Thymus (tissue), 11 donors: ENCODE measurements at regions not wholly inside any gene's neighbourhood (a gene's known extent, or its start where the extent isn't known, plus 50 kb on each side); places are given as distances from the start of the nearest gene placed in this dataset.
A peak's percentile ranks its signal among the peaks of the same experiment; 100 is the strongest.

Source experiments
- DNase-seq, 9 donors: peaks; one replicate each; pipeline ENCODE4 v3.0.0-alpha.2; 2013; ENCODE audit warnings: low spot score in 9 of 9, low read depth in 6 of 9, missing footprints in 1 of 9
- H3K27ac ChIP-seq, 2 donors: one replicate each; pipeline ENCODE4 v1.5.1; 2013; ENCODE audit warnings: control low read depth in 1 of 2, low read depth in 1 of 2, low read length in 1 of 2, mild to moderate bottlenecking in 1 of 2, moderate library complexity in 1 of 2
- H3K27me3 ChIP-seq, 2 donors: one replicate each; pipeline ENCODE4 v1.5.1; 2013; ENCODE audit warnings: low read length in 1 of 2; ENCODE audit not compliant: control insufficient read depth in 2 of 2, insufficient read depth in 1 of 2
- H3K36me3 ChIP-seq, 2 donors: one replicate each; pipeline ENCODE4 v1.5.1; 2013; ENCODE audit warnings: low read length in 1 of 2, mild to moderate bottlenecking in 1 of 2, moderate library complexity in 1 of 2; ENCODE audit not compliant: control insufficient read depth in 2 of 2, insufficient read depth in 2 of 2
- H3K4me1 ChIP-seq, 2 donors: one replicate each; pipeline ENCODE4 v1.5.1; 2013; ENCODE audit warnings: low read length in 2 of 2; ENCODE audit not compliant: control insufficient read depth in 2 of 2, insufficient read depth in 2 of 2
- H3K4me3 ChIP-seq, 2 donors: one replicate each; pipeline ENCODE4 v1.5.1; 2013; ENCODE audit warnings: low read length in 2 of 2, control low read depth in 1 of 2, mild to moderate bottlenecking in 1 of 2
- H3K9me3 ChIP-seq, 2 donors: one replicate each; pipeline ENCODE4 v1.5.1; 2013; ENCODE audit warnings: low read length in 1 of 2, mild to moderate bottlenecking in 1 of 2; ENCODE audit not compliant: control insufficient read depth in 2 of 2, insufficient read depth in 1 of 2
- WGBS: extraction: QIAGEN DNeasy Blood & Tissue Kit; methylation state at CpG from one replicate; pipeline ENCODE4 v1.1.7; 2013; 5-methylcytosine and 5-hydroxymethylcytosine counted together
- donor health status: healthy.

DNA sequence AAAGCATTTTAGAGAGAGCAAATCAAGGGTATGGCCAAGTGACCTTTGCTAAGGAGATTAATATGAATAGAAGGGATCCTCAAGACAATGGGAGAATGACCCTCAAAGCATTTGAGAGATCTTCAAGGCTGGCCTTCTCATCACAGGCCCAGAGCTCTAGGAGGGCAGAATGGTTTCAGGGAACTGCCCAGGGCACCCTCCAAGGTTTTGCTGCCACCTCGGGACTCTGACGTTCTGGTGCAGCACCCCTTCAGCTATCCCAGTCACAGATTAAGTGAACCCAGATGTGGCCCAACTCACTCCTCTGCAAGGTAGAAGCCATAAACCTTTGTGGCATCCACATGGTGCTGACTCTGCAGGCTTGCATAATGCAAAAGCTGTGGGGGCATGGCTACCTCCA lies 209.3 kb downstream of the TLE3 start:
- WGBS = 79% methylated on average over 2 of the region's 2 CpGs
- no peak for DNase-seq
- H3K36me3 ChIP-seq = no peaks in the 10 kb centered on the region

DNA sequence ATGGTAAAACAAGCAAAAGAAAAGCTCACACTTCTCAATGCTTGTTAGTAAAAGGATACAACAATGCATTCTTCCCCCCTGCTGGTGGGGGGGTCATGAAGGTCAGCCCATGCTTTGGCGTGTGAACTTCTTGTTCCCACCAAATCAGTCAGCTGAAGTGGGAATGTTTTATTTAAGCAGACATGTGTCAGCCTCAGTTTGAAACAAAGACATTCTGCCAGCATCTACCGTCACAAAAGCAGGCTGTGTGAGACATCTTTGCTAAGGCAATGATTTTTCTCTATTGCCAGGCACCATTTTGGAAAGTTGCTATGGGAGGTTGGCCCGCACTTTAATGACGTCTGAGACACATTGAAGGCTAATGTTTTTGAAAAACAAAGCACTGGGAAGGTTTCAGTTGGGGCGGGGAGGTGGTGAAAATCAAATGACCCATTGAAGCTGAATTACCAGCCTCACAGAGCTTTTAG lies 206.6 kb downstream of the TLE3 start:
- H3K27ac ChIP-seq = no peak overlapping the region
- no peak for DNase-seq
- no peaks in the 10 kb centered on the region for H3K4me1 ChIP-seq
- no peaks in the 10 kb centered on the region for H3K9me3 ChIP-seq
- peaks cover 0 to 4% of the 10 kb centered on the region in 2 donors for H3K27me3 ChIP-seq
- WGBS = 97% methylated on average over 5 of the region's 5 CpGs
- H3K4me3 ChIP-seq = no peak overlapping the region
- H3K36me3 ChIP-seq = no peaks in the 10 kb centered on the region

More for the DNA sequence above, 209.3 kb downstream of the TLE3 start:
- Histone ChIP-seq H3K9me3 (no peaks in the 10 kb centered on the region), H3K4me3 (no peak overlapping the region), H3K4me1 (no peaks in the 10 kb centered on the region), H3K27me3 (peaks cover 0 to 2% of the 10 kb centered on the region in 2 donors), H3K27ac (no peak overlapping the region)

DNA sequence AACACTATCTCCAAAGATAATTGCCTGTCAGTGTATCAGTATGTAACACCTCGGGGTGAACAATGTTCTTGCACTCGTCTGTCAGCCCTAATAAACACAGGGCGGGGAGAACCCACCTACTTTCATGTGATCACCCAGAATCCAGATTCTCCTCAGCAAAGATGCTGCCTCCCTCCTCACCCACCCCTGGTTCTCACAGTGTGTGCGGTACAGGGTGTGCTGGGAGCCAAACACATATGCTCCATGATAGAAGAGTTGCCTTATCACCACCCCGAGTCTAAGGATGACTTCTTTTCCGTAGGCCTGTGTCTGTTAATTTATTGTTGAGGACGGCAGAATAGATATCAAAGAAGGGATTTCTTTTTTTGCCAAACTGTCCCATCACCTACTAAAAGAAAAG lies 206.1 kb downstream of the TLE3 start:
- Histone ChIP-seq H3K27ac (no peak overlapping the region), H3K4me3 (no peak overlapping the region), H3K4me1 (no peaks in the 10 kb centered on the region), H3K9me3 (no peaks in the 10 kb centered on the region), H3K27me3 (peaks cover 0 to 4% of the 10 kb centered on the region in 2 donors), H3K36me3 (no peaks in the 10 kb centered on the region)
- 92% methylated on average over 7 of the region's 7 CpGs for WGBS
- no peak for DNase-seq

DNA sequence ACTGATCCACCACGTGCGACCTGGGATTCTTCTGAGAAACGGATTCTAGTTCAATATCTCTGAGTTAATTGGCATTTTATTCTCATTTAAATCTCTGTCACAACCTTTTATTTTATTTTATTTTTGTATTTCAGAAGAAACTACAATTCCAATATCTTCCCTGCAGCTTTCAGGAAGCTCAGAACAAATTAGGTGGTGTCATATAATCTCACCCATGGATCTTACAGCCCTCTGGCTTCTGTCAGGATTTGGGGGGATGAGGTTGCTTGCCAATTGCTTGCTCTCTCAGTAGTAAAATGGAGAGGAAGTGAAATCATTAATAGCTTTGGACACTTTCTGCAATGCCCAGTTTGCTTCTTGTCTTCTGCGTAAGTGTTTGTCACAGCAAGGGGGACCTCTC lies 205.4 kb downstream of the TLE3 start:
- Histone ChIP-seq H3K27me3 (peaks cover 0 to 3% of the 10 kb centered on the region in 2 donors), H3K36me3 (no peaks in the 10 kb centered on the region), H3K4me3 (no peak overlapping the region), H3K4me1 (no peaks in the 10 kb centered on the region), H3K27ac (no peak overlapping the region), H3K9me3 (no peaks in the 10 kb centered on the region)
- no peak for DNase-seq
- 85% methylated on average over 4 of the region's 4 CpGs for WGBS

DNA sequence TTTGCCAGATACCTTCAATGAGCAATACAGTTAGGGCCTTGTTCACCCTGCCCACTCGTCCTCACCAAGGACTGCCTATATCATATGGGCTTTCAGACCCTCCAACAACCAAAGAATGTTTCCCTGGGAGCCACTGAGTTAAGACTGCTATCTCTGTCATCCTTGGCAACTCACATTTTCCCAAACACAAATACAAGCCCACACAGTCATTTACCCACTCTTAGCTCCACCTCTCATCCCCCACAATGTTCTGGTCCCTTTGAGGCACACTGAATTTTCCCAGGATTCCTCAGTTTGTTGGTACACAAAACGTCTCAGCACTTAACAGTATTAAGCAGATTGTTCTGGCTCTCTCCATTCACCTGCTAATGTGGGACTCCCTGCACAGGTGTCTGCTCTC lies 204.6 kb downstream of the TLE3 start:
- Histone ChIP-seq H3K4me3 (no peak overlapping the region), H3K27me3 (peaks cover 0 to 2% of the 10 kb centered on the region in 2 donors), H3K36me3 (no peaks in the 10 kb centered on the region), H3K27ac (no peak overlapping the region), H3K4me1 (no peaks in the 10 kb centered on the region), H3K9me3 (no peaks in the 10 kb centered on the region)
- DNase-seq = no peak
- 89% methylated on average over 2 of the region's 2 CpGs for WGBS

DNA sequence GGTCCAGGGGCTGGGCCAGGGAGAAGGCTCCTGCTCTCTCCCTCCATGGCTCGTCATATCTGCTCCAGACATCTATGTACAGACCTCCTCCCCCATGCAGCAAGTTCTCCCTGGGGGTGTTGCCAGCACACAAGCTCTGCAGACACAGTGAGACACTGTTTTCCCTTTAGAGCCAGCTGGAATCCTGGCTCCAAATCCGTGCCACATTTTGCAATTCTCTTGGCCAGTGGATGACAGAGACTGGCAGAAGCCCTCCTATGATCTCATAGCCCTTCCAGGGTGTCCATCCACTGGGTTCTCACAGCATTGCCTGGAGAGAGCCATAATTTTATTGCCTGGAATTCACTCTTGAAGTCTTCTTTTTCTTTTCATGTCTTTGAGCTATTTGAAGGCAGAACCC lies 203.9 kb downstream of the TLE3 start:
- no peak for DNase-seq
- Histone ChIP-seq H3K9me3 (no peaks in the 10 kb centered on the region), H3K36me3 (no peaks in the 10 kb centered on the region), H3K27me3 (peaks cover 0 to 2% of the 10 kb centered on the region in 2 donors), H3K4me1 (no peaks in the 10 kb centered on the region), H3K4me3 (no peak overlapping the region), H3K27ac (no peak overlapping the region)
- 84% methylated on average over 2 of the region's 2 CpGs for WGBS

DNA sequence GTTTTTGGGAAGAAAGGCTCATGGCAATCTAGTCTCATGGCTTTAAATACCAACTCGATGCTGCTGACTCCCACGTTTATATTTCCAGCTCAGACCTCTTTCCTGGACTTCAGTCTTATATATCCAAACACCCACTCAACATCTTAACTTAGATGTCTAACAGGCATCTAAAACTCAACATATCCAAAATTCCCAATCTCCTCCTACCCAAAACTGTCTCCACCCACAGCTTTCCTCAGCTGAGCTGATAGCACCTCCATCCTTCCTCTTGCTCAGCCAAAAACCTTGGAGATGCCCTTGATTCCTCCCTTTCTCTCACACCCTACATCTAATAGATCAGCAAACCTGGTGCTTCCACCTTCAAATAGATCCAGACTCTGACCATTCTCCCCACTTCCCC lies 202.5 kb downstream of the TLE3 start:
- over 99% methylated on average over 2 of the region's 2 CpGs for WGBS
- no peaks in the 10 kb centered on the region for H3K9me3 ChIP-seq
- H3K27ac ChIP-seq = no peak overlapping the region
- no peak for DNase-seq
- no peak overlapping the region for H3K4me3 ChIP-seq
- H3K4me1 ChIP-seq = no peaks in the 10 kb centered on the region
- no peaks in the 10 kb centered on the region for H3K36me3 ChIP-seq
- H3K27me3 ChIP-seq = peaks cover 0 to 2% of the 10 kb centered on the region in 2 donors

DNA sequence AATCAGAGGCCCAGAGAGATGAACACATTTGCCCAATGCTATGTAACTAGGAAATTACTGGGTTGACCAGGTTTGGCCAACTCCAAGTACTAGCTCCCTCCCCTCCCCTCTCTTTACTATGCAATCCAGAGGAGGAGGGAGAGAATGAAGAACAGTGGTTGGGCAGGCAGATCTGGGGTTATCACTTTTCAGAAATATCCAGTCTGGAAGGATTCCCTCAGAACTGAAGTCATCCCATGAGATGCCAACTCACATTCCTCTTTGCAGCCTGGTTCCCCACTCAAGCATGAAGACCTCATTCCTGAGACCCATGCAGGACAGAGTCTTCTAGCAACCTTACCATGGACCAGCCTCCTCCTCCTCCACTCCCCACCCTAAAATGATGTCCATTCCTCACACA lies 201.1 kb downstream of the TLE3 start:
- peaks cover 0 to 2% of the 10 kb centered on the region in 2 donors for H3K27me3 ChIP-seq
- DNase-seq = no peak
- H3K9me3 ChIP-seq = no peaks in the 10 kb centered on the region
- peak overlapping the region in 1 of 2 donors; percentile 9 for H3K27ac ChIP-seq
- no peaks in the 10 kb centered on the region for H3K4me1 ChIP-seq
- no peak overlapping the region for H3K4me3 ChIP-seq
- H3K36me3 ChIP-seq = no peaks in the 10 kb centered on the region

DNA sequence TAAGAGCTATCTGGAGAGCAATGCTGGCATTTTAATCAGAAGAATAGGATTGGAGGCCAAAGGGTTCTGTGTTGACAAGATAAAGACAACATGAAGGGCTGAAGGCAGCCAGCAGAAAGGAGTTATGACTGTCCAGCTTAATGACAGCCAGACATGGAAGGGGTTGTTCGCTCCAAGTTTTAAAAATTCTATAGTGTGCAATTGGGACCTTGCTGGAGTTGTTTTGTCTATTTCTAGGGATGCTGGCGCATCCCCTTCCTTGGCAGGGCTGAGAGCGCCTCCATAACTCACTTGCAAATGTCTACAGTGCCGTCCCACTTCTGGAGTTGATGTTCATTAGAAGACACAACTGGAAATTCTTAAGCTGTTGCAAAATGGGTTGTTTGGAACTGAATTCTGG lies 200.7 kb downstream of the TLE3 start:
- Histone ChIP-seq H3K27ac (no peak overlapping the region), H3K4me1 (no peaks in the 10 kb centered on the region), H3K4me3 (no peak overlapping the region), H3K36me3 (no peaks in the 10 kb centered on the region), H3K9me3 (no peaks in the 10 kb centered on the region), H3K27me3 (peaks cover 0 to 2% of the 10 kb centered on the region in 2 donors)
- no peak for DNase-seq
- WGBS = 97% methylated on average over 4 of the region's 4 CpGs
